ENCODE measurements at regions not wholly inside any gene's neighbourhood (a gene's known extent, or its start where the extent isn't known, plus 50 kb on each side); places are given as distances from the start of the nearest gene placed in this dataset.

- no peak for DNase-seq
Observed at GRCh38 chr1:101152633-101153032, 84.2 kb upstream of the S1PR1 start.

- no peak for DNase-seq
Observed at GRCh38 chr1:101151286-101151685, 85.5 kb upstream of the S1PR1 start.

GRCh38 chr1:101150670-101151069 is 86.1 kb upstream of the S1PR1 start:
- DNase-seq = no peak

DNA sequence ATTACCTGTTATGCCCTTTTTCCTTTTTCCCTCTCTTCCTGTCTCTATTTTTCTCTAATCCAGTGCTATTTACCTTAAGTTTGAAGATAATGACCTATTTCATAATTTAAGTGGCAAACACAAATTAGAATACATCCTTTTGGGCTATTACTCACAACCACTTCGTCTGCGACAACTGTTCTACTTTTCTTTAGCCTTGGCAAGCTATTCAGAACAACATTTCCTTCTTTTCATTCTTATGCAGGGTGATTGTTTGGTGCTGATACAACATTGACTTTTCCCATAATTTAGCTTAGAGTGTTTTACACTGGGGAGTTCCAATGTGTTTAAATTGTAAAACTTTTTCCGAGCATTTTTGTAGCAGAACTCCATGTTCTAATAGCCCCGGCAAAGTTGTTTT is 86.6 kb upstream of the S1PR1 start:
- no peak for DNase-seq

DNA sequence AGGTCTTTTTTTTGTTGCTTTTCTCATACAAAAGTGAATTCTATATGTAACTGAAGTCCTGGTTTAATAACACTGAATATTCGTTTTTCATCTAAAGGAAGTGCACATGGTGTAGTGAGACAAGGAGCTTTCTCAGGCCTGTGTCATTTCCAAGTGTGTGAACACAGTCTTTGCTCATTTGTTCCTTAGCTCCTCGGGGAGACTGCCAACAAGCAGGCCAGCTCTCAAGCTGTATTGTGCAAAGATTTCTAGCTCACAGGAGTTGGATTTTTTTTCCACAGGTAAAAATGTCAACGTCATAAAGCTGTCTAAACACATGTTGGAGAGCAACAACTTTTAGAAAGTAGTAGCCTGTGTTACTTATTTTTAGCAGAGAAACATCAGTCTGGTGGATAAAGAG is 87.8 kb upstream of the S1PR1 start:
- peak in 20 of 51 donors; percentile 0 to 49 (median 16) for DNase-seq

- peak in 12 of 51 donors; percentile 1 to 24 (median 4) for DNase-seq
Observed at GRCh38 chr1:101147381-101147780, 89.4 kb upstream of the S1PR1 start.

- no peak for DNase-seq
Observed at GRCh38 chr1:101145449-101145820, 91.4 kb upstream of the S1PR1 start.

- DNase-seq = no peak
Observed at GRCh38 chr1:101144671-101145448, 92.0 kb upstream of the S1PR1 start.

DNA sequence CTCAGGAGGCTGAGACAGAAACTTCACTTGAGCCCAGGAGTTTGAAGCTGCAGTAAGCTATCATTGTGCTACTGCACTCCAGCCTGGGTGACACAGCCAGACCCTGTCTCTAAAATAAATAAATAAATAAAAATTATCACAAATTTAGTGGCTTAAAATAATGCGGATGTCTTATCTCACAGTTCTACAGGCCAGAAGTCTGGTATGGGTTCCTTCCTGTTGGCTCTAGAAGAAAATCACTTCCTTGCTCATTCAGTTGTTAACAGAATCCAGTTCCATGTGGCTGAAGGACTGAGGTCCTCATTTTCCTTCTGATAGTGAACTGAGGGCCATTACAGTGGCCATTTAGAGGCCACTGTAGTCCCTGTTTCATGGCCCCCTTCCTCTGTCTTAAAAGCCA is 94.6 kb upstream of the S1PR1 start:
- DNase-seq = no peak

GRCh38 chr1:101141376-101141775 is 95.4 kb upstream of the S1PR1 start:
- DNase-seq = no peak

DNA sequence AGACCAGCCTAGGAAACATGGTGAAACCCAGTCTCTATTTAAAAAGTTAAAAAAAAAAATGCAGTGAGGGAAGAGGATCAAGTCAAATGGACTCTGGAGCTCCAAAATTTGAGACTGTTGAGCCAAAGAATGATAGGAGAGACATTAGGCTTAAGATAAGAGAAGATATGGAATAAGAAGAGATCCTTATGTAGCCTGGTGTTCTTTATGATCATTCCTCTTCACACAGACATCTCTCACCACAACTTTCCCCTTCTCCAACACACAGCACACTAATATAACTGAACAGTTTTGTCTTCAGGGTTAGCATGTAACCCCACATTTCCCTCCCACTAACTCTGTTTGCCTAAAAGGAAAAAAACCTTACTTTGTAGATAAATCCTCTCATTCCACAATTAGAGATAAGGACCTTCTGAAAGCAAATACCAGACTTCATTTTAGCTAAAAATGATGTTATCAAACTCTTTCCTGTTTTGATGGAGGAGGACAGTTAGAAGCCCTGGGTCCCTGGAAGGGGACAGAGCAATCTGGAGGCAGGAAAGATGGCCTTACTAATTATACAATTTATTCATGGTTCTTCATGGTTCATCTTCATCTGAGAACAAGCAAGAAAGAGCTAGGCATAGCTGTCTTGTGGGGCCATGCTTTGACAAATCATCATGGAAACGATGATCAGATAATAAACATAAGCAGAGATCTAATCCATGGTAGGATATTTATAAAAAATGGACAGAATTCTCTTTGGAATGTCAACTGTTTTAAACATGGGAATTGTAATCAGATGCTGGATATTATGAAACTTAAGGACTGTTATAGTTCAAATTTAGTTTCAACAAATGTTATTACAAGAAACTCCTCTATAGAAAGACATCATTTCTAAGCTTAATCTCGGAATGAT is 96.7 kb upstream of the S1PR1 start:
- DNase-seq = no peak

DNA sequence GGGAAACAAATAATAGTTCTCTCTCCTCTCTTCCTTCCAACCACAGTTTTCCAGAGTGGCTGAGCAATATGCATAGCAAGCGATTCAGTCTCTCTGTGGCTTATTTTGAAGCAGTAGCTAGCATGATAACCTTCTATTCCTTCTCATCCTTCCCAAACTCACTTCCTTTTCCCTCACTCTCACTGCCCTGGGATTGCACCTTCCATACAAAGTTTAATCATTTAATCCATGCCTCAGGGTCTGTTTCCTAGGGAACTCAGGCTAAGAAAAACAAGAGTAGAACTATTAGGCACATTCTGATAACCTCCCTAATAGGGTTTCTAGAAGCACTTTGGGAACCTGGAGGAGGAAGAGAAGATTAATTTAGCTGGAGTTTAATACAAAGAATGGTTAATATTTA is 97.7 kb upstream of the S1PR1 start:
- no peak for DNase-seq

- DNase-seq = no peak
Observed at GRCh38 chr1:101137144-101138126, 99.4 kb upstream of the S1PR1 start.

DNA sequence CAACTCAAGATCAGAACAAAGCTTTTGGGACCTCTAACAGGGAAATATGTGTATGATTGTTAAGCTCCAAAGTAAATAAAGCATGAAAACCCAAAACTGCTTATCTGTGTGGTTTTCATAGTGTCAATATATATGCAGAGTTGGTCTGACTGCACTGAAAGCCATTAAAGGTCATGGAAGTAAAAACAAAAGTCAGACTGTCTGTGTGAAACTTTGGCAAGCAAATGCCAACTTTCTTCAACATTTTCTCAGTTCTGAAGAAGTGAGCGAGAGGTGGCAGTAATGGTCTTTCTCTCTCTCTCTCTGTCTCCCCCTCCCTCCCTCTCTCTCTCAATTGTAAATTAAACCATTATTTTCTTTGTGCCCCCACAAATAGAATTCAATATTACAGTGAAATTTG is 100.1 kb upstream of the S1PR1 start:
- peak in 1 of 51 donors; percentile 2 for DNase-seq

DNA sequence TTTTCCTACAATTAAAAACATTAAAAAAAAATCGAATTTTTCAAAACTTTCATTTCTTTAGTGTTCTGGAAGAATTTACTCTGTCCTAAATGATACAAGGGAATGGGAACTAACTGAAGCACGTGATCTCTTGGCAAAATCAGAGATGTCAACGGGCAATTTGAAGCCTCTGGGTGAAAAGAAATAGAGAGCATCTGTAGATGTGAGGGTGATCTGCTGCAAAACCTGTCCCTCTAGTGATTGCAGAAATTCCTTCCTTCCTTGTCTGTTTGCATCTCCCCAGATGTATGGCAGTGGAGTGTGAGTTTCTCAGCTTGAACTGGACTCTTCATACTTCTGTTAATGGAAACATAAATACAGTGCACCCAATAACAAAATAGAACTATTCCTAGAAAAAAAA is 100.5 kb upstream of the S1PR1 start:
- no peak for DNase-seq

DNA sequence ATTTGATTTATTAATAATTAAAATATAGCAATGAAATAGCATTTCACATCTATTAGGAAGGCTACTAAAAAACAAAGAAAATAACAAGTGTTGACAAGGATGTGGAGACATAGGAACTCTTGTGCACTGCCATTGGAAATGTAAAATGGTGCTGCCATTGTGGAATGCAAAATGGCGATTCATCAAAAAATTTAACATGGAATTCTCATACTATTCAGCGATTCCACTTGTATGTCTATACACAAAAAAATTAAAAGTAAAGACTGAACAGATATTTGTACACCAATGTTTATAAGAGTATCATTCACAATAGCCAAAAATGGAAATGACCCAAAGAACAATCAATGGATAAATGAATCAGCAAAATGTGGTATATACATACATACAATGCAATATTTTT is 101.3 kb upstream of the S1PR1 start:
- DNase-seq = no peak

DNA sequence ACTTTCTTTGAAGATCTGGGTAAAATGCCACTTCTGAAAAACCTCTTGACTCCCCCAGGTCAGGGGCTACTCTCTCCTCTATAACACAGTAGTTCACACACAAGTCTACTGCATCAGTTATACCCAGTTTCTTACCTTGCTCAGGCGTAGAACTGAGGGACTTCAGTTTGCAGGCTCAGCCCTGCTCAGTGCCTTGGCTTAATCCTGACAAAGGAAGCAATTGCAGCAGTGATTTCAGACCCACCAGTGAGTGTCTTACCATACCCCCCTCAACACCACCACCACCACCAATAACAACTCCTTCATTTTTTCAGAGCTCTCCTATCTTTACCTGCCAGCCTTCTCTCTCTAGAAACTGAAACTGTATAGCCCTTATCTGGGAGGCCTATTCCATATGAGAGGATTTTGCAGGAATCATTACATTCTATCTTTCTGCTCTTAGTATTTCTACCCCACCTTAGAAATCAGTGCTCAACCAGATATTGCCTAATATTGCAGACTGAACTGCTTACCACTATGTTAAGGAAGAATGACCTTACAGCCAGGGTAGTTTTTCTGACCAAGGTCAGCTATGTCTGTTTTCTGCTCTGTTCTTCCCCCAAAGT is 105.5 kb upstream of the S1PR1 start:
- DNase-seq = no peak

DNA sequence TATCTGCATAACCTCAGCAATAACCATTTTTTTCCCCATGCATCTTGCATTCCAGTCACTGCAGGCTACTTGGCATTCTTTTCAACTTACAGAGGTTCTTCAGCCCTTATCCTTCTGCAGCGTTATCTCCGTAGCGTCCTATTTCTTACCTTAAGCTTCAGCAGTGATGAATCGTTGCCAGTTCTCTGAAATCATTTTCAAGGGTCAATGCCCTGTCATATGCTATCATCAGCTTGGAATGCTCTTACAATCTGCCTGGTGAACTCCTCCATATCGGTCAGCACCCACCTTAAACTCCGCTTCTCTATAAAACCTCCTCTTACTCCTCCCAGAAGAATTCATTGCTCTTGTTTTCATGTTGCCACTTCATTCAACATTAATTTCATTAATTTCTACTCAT is 105.1 kb upstream of the DPH5 start:
- no peak for DNase-seq

- DNase-seq = no peak
Observed at GRCh38 chr1:101128846-101129245, 103.3 kb upstream of the DPH5 start.

- DNase-seq = no peak
Observed at GRCh38 chr1:101128211-101128727, 102.7 kb upstream of the DPH5 start.

- no peak for DNase-seq
Observed at GRCh38 chr1:101124405-101124804, 98.8 kb upstream of the DPH5 start.

All from hypothalamus (tissue), 51 donors.